Spleen (tissue), 7 donors: ENCODE measurements at regions not wholly inside any gene's neighbourhood (a gene's known extent, or its start where the extent isn't known, plus 50 kb on each side); places are given as distances from the start of the nearest gene placed in this dataset.

Experiments
- POLR2A ChIP-seq, 3 donors: fragments of 450-650 bp; IDR thresholded peaks; one replicate each; pipeline ENCODE4 v1.5.1; 2017; ENCODE audit warnings: antibody characterized with exemption in 3 of 3, mild to moderate bottlenecking in 1 of 3
- TF ChIP-seq, protein P1 (sequence below), 11 experiments: fragments of 200-600 bp in 7 of 11; fragments of 450-650 bp in 4 of 11; sonication (generic) in 4 of 11; IDR thresholded peaks in 8 of 11; conservative IDR thresholded peaks in 3 of 11; 1 replicate in 7 of 11; 2 replicates in 4 of 11; pipeline versions ENCODE4 v1.4.0 to v1.8.0; 2016 to 2021; ENCODE audit warnings: antibody characterized with exemption in 11 of 11, inconsistent platforms in 4 of 11, mild to moderate bottlenecking in 1 of 11
- donor health status: DM: no; HTN: no; CAD: no; lungs with moderate emphysema.
- donor health status: DM: no; HTN: no; CAD: no.
- donor health status: DM: no; HTN: no; CAD: no.

- TF ChIP-seq, protein P1, sequence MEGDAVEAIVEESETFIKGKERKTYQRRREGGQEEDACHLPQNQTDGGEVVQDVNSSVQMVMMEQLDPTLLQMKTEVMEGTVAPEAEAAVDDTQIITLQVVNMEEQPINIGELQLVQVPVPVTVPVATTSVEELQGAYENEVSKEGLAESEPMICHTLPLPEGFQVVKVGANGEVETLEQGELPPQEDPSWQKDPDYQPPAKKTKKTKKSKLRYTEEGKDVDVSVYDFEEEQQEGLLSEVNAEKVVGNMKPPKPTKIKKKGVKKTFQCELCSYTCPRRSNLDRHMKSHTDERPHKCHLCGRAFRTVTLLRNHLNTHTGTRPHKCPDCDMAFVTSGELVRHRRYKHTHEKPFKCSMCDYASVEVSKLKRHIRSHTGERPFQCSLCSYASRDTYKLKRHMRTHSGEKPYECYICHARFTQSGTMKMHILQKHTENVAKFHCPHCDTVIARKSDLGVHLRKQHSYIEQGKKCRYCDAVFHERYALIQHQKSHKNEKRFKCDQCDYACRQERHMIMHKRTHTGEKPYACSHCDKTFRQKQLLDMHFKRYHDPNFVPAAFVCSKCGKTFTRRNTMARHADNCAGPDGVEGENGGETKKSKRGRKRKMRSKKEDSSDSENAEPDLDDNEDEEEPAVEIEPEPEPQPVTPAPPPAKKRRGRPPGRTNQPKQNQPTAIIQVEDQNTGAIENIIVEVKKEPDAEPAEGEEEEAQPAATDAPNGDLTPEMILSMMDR (IDR thresholded peaks at IDR 0.05 in 8 of 11, conservative IDR thresholded peaks at IDR 0.05 in 3 of 11), result no peak
- no peak for TF ChIP-seq POLR2A (IDR thresholded peaks at IDR 0.05)
Measured at GRCh38 chr16:79298894-79299799, 301.4 kb downstream of the MAF start.
